GM19372 (cell line): ENCODE measurements at regions not wholly inside any gene's neighbourhood (a gene's known extent, or its start where the extent isn't known, plus 50 kb on each side); places are given as distances from the start of the nearest gene placed in this dataset.

ENCODE experiments used
- ATAC-seq: cut with Tn5 transposase; IDR thresholded peaks from one replicate; pipeline ENCODE4 v1.9.1; 2021; ENCODE audit warnings: mild to moderate bottlenecking, low read depth, moderate library complexity; ENCODE audit not compliant: unreplicated experiment

GRCh38 chr3:194768586-194768985 lies 82.9 kb downstream of the FAM43A start:
- no peak for ATAC-seq

DNA sequence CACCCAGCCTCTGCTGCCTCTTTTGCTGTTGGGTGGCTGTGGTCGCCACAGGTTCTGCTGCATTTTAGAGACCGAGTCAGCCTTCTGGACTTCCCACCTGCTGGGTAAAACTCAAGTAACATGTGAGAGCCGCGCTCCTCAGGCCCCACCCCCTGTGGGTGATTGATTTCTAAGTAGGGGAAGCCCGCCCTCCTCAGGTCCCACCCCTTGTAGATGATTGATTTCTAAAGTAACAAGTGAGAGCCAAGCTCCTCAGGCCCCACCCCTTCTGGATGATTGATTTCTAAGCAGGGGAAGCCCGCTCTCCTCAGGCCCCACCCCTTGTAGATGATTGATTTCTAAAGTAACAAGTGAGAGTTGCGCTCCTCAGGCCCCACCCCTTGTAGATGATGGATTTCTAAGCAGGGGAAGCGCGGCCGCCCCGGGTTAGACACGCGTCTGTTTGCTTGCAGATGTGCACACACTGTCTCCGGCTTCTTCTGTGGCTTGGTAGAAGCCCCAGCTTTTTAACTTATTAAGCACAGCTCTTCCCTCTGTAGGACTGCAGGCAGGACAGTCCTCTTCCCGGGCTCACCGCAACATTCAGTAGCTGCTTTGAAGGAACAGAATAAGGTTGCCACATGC lies 83.4 kb downstream of the FAM43A start:
- ATAC-seq, result peak; percentile 94

GRCh38 chr3:194772241-194773000 lies 86.7 kb downstream of the FAM43A start:
- ATAC-seq, result no peak

GRCh38 chr3:194773216-194773615 lies 87.5 kb downstream of the FAM43A start:
- ATAC-seq, result no peak

- no peak for ATAC-seq
These were observed 88.2 kb downstream of the FAM43A start for GRCh38 chr3:194773771-194774455.

DNA sequence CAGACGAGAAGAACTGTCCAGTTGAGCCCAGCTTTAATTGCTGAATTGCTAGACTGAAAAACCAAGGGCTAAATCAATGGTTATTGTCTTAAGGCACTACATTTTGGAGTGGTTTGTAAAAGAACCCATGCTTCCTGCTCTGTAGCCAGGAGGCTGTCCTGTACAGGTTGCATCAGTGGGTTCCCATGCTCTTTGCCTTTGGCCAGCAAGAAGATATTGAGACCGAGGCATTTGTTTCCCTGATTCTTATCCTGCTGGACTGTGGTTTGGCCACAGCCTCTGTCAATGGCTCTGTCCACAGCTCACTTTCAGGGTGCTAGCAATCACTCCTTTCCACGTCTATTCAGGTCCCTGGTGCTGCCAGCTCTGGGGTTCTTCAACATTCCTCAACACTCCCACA lies 89.6 kb downstream of the FAM43A start:
- ATAC-seq, result no peak

DNA sequence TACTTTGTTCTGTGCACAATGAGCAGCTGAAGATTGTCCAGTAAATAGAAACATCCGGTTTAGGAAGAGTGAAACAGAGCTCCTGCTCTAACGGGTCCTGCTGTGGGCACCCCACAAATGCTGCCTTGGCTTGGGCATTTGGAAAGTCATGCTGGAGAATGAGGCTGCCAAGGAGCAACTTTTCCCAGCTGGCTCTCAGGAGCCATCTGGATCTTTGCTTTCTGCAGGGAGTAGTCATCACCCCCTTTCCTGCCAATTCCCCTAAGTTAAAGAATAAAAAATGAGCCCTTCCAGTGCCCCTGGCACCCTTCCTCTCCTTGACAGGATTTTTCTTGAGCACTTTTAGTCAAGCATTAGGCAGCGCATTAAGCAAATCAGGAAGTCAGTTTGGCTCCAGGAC lies 90.0 kb downstream of the FAM43A start:
- no peak for ATAC-seq

DNA sequence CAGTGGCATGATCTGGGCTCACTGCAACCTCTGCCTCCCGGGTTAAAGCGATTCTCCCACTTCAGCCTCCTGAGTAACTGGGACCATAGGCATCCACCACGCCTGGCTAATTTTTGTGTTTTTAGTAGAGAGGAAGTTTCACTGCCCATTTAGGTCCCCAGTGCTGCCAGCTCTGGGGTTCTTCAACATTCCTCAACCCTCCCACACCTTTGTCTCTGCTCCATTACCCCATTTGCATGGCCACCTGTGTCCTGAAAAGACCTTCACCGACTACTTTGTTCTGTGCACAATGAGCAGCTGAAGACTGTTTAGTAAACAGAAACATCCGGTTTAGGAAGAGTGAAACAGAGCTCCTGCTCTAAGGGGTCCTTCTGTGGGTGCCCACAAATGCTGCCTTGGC lies 92.0 kb downstream of the FAM43A start:
- ATAC-seq, result no peak

DNA sequence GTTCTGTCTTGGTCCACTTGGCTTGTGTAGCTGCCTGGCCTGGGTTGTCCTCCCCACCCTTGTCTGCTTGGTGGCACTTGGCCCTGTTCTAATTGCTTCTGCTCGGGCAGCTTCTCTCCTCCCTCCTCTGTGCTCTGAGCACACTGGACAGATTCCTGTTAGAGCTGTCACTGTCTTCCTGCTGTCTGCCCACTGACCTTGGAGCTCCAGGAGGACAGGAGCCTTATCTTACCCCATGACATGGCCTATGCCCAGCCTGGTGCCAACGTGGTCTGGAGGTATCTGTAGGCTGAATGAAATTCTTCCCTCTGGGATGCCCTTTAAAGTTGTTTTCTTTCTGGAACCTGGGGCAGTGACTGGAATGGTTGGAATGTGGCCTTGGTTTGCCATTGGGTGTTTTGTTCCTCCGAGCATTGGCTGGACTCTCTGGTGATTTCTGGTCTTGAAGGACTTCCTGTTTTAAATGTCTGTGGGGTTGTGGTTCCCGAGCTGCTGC lies 94.1 kb downstream of the FAM43A start:
- no peak for ATAC-seq

- no peak for ATAC-seq
These were observed 95.0 kb downstream of the FAM43A start for GRCh38 chr3:194780706-194781105.

DNA sequence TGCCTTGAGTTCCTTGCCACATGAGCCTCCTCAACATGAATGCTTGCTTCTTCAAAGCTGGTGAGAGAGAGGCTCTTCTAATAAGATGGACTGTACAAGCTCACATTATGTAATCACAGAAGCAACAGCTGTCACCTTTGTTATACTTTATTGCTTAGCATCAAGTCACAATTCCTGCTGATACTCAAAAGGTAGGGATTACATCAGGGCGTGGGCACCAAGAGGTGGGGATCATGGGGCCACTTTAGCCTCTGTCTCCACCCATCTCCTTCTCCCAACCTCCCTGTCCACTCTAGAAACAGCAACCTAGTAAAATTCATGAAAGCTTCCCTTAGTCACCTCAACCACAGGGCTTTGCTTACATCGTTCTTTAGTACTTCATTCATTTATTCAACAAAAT lies 95.9 kb downstream of the FAM43A start:
- ATAC-seq, result no peak

DNA sequence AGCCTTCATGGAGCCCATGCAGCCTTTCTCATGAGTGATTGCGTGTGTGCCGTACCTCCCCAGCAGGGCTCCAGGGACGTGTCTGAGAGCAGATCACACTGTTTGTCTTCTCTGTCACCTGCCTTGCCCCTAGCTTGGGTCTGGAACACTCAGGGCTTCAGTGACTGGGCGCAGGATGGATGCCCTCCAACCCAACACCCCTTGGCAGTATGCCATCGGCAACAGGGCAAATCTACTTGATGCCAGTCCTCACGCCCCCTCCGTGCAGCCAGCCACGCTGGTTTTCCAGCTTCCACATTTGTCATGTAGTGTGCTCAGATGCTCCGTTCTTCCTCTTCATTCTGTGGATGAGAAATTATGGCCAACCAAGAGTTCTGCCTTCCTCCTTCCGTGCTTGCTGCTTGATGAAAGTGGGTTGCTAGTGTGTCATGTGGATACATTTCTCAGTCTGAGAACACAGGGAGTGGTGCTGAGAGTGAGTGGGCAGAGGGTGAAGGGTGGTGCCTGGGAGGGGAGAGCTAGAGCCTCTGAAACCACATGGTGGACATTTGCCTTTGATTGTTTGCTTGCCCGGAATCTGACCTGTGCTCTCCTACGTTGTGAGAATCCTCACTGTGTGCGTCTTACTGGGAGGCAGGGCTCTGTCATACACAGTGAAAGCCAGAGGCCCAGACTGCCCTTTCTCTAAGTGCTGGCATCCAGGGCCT lies 97.2 kb downstream of the FAM43A start:
- ATAC-seq, result no peak

DNA sequence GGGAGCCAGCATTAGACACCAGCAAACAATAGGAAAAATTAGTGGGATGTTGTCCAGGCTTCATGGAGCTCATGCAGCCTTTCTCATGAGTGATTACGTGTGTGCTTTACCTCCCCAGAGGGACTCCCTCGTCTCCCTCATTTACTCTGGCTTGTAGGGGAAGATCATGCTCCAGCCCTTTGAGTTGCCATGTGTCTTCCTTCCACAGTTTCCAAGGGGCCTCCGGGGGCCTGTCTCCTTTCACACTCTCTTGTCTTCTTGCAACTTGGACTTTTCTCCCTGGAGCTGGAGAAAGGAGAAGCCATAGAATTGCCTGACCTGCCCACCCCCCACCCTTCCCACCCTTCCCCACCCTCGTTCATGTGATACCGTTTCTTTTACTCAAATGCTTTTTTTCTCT lies 98.7 kb downstream of the FAM43A start:
- no peak for ATAC-seq

- no peak for ATAC-seq
These were observed 99.6 kb downstream of the FAM43A start for GRCh38 chr3:194785315-194785714.

GRCh38 chr3:194787072-194787471 lies 101.4 kb downstream of the FAM43A start:
- ATAC-seq, result no peak

DNA sequence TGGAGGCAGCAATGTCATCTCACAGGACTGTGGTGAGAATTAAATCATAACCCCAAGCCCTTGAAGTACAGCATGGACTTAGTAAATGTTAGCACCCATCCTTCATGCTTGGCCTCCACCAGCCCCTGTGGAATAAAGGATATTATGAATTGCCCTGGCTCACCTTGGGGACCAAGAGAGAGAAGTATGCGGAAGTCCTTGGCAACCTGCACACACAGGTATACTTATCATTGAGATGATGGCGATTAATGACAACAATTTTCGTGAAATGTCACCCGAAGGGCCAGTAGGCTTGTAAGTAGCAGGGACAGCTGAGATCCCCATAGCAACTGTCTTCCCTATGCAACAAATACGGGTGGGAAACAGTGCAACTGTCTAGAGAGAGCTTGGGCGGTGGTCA lies 102.0 kb downstream of the FAM43A start:
- ATAC-seq, result no peak

DNA sequence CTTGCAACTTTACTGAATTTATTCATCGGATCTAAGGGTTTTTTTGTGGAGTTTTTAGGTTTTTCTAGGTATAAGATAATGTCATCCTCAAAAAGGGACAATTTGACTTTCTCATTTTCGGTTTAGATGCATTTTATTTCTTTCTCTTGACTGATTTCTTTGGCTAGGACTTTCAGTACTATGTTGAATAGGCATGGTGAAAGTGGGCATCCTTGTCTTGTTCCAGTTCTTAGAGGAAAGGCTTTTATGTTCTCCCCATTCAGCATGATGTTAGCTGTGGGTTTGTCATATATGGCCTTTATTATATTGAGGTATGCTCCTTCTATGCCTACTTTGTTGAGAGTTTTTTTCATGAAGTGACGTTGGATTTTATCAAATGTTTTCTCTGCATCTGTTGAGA lies 106.7 kb downstream of the FAM43A start:
- no peak for ATAC-seq

DNA sequence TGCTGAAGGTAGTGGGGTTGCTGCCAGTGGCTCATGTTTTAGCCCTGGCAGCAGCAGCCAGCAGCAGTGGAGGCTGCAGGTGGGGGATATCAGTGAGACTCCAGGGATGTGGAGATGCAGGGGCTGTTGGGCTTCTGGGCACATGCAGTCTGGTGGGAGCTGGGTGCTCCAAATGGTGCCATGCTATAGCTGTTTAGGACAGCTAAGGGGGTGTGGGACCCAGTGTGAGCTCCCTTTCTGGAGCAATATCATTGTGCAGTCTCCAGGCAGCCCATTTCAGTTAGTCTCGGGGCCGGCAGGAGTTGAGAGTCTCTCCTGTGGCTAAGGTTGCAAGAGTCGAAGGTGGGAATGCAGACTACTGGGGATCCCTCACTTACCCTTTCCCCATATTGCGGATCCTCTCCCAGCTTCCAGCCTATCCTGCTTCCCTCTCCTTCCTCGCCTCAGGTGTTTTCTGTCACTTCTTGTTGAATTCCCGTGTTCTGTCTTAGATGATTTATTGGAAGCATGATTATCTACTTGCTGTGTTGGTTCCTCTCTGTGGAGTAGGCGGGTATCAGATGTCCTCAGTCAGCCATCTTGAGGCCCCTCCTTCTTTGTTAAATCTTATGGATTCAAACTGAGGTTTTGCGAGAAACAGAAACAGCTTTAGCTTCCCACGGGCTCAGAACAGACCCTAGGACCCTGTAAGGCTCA lies 112.0 kb downstream of the FAM43A start:
- no peak for ATAC-seq

- ATAC-seq, result no peak
These were observed 112.8 kb downstream of the FAM43A start for GRCh38 chr3:194798486-194798885.

DNA sequence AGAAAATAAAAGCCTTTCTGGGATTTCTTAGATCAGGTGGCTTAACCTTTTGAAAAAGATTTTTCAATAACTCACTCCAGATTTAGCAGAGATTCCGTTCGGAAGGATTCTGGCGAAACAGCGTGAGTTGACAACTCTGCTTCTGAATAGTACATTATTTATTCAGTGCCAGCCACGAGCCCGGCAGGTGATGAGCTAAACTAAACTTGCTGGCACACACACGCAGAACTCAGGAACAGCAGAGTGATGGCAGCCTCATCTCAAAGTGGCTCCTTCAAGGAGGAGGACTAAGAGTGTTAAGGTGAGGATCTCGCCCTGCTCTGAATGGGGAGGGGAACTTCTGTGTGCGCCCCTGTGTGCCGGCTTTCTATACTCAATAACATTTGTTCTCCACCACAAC lies 114.3 kb downstream of the FAM43A start:
- no peak for ATAC-seq
